GM12892 (cell line): ENCODE measurements at regions not wholly inside any gene's neighbourhood (a gene's known extent, or its start where the extent isn't known, plus 50 kb on each side); places are given as distances from the start of the nearest gene placed in this dataset.

ENCODE experiments used
- DNase-seq: peaks from one replicate; pipeline ENCODE4 v3.0.0; 2011; ENCODE audit not compliant: insufficient read length
- FAIRE-seq: peaks from 2 replicates; lab custom pipeline; 2011; peaks lifted over from hg19 to GRCh38; lab: Jason Lieb, UNC
- POLR2A ChIP-seq: IDR thresholded peaks from 2 replicates; pipeline ENCODE4 v1.6.1; 2011; ENCODE audit warnings: low read depth, low read length, control low read depth
- POLR2AphosphoS5 ChIP-seq: IDR thresholded peaks from 2 replicates; pipeline ENCODE4 v1.6.1; 2011; ENCODE audit warnings: low read depth, low read length, control low read depth
- TAF1 ChIP-seq: IDR thresholded peaks from 2 replicates; pipeline ENCODE4 v1.6.1; 2011; ENCODE audit warnings: low read depth, mild to moderate bottlenecking, control low read depth, low read length, borderline replicate concordance

DNA sequence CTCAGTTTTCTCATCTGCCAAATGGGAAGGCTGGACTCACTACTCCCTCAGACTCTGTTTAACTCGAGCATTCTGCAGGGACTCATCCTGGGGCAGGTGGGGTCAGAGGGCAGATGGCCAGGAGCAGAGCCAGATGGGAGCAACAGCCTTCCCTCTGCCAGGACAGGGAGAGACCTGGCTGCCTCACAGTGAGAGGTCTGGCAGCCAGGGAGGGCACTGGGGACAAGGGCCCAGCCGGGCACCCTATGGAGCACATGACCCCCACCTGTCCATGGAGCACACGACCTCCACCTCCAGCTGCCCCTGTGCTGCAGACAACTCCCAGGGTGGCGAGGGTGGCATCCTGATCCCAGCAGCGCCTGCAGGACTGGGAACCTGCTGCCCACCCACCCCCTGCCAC, 67.4 kb downstream of the IGLL1 start:
- TF ChIP-seq TAF1 (no peak), POLR2A (no peak), POLR2AphosphoS5 (no peak)
- no peak for DNase-seq
- FAIRE-seq: no peak

DNA sequence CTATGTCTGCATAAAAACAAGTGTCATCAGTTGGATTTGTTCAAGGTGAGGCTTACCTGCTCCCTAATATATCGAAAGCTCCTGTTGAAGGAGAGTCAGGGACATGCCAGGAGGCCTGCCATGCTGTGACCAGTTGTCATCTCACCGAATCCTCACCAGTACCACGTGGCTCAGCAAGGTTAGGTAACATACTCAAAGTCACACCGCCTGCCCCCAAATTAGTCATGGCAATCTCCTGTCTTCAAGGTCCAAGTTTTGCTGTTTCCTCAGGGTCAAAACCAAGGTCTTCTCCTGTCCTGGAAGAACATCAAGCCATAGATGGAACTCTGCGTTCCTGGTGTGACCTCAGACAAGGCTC, 67.8 kb downstream of the IGLL1 start:
- FAIRE-seq (no peak), DNase-seq (no peak)
- TF ChIP-seq POLR2A (no peak), POLR2AphosphoS5 (no peak), TAF1 (no peak)

DNA sequence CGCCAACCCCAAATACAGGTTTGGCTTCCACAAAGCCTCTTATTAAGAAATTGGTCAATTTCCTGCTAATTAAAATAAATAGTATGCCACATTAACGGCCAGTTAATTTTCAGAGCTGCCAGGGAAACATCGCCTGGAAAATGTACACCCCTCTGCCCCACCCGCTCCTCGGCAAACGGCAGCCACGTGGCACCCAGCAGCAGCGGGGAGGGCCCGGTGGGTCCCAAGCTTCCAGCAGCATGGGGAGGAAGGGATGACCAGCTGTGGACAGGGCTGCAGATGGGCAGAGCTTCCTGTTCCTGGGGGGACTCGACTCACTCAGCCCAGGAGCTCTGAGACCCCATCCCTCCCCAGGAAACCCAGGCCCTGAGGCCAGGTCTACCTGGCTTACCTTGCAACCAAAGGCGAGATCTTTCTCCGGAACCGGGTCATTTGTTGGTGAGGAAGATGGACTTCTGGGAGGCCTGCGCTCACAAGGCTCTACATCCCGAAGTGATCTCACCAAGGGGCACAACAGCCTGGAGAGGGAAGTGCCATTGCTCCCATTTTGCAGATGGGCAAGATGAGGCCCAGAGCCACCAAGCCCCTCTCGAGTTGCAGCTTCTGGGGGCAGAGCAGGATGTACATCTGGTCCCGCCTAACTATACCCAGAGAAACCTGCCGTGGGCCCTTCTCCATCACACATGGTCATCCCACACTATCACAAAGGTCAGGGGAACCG, 68.3 kb downstream of the IGLL1 start:
- no peak for FAIRE-seq
- TF ChIP-seq POLR2AphosphoS5: no peak
- no peak for TF ChIP-seq TAF1
- no peak for TF ChIP-seq POLR2A
- DNase-seq: no peak

DNA sequence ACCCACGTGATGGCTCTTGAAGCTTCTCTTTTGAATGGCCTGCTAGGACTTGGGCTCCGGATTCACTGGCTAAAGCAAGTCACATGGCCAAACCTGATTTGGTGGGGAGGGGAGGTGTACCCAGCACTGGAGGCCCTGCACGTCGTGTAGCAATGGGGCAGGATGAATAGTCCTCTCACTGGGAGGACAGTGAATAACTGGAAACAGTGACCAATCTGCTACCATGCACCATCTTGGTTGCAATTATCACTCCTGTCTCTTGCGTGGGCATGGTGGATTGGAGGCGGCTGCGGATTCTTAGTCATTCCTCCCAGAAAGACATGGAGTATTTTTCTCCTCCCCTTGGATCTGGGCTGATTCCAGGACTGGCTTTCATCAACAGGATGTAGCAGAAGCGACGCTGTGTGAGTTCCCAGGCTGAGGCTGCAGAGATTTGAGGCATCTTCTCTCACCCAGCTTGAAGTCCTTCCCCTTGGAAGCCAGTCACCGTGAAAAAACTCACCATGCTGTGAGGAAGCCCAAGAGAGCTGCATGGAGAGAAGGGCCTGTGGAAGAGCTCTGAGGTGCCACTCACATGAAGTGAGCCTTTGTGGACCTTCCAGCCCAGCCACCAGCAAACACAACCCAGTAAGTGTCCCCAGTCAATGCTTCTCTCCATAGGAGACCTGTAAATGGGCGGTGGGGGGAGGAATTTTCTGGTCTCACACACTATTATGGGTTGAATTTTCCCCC, 70.4 kb downstream of the IGLL1 start:
- no peak for FAIRE-seq
- TF ChIP-seq POLR2AphosphoS5: no peak
- no peak for TF ChIP-seq POLR2A
- no peak for TF ChIP-seq TAF1
- DNase-seq: no peak

DNA sequence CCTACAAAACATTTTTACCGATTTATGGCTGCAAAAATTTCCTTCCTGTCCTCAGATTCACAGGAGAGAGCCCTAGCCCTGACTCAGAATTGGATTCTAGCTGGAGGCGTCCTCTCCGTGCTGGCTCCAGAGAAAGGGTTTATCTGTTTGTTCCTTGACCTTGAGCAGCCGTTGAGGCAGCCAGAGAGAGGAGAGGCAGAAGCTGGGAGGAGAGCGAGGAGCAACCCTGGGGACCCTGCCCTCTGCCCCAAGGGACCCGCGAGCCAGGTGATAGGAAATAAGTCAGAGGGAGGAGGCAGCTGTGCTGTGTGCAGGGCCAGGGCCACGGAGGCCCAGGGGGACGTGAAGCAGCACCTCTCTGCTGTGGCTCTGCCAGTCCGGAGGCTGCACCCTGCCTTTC, 75.6 kb downstream of the IGLL1 start:
- FAIRE-seq (no peak), DNase-seq (no peak)
- TF ChIP-seq TAF1: no peak
- TF ChIP-seq POLR2AphosphoS5: no peak
- TF ChIP-seq POLR2A: no peak

GRCh38 chr22:23503736-23504440, 76.2 kb downstream of the IGLL1 start:
- no peak for TF ChIP-seq TAF1
- no peak for TF ChIP-seq POLR2A
- no peak for TF ChIP-seq POLR2AphosphoS5
- no peak for DNase-seq
- no peak for FAIRE-seq

DNA sequence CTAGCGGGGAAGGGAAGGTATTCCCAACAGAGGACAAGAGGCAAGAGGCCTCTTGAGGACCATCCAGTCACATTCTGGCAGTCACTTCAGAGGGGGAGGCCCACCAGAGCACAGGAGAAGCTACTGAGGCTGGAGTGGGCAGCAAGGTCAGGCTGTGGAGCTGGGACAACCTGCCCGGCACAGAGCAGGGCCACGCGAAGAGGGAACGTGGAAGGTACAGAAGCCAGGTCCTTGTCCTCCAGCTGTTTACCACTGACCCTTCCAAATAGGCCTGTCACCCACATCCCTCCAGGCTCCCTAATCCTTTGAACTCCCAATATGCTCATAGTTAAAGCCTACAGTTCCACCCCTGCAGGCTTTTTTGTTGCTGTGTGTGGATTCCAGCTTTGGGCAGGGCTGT, 76.9 kb downstream of the IGLL1 start:
- FAIRE-seq: no peak

DNA sequence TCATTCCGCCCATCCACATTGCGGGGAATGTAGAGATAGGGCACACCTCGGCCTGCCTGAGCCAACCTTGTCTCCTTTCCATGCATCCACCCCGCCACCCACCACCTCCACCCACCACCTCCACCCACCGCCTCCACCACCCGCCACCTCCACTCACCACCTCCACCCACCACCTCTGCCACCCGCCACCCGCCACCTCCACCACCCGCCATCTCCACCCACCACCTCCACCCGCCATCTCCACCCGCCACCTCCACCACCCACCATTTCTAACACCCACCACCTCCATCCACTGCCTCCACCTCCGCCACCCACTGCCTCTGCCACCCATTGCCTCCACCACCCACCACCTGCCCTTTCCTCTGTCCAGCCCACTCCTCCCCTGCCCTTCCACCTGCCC, 78.4 kb downstream of the IGLL1 start:
- TF ChIP-seq TAF1 (no peak), POLR2A (no peak), POLR2AphosphoS5 (no peak)
- DNase-seq: no peak
- no peak for FAIRE-seq

More for the DNA sequence above, 76.9 kb downstream of the IGLL1 start:
- no peak for TF ChIP-seq TAF1
- no peak for TF ChIP-seq POLR2A
- TF ChIP-seq POLR2AphosphoS5: no peak
- no peak for DNase-seq

DNA sequence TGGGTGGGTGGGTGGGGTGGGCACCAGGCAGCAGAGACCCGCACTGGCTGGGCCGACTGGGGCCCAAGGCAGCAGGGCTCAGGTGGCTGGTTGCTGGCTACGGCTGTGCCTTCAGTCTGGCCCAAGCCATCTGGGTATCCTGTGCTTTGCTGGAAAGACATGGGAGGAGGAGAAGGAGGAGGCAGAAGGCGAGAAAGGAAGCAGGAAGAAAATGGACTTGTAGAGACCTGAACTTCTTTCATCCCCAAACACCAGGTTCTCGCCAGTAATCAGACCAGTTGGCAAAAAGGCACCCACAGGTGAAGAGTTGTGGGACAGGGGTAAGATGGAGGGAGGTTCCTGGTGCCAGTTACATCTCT, 78.8 kb downstream of the IGLL1 start:
- no peak for FAIRE-seq
- no peak for DNase-seq
- TF ChIP-seq POLR2A (no peak), TAF1 (no peak), POLR2AphosphoS5 (no peak)

DNA sequence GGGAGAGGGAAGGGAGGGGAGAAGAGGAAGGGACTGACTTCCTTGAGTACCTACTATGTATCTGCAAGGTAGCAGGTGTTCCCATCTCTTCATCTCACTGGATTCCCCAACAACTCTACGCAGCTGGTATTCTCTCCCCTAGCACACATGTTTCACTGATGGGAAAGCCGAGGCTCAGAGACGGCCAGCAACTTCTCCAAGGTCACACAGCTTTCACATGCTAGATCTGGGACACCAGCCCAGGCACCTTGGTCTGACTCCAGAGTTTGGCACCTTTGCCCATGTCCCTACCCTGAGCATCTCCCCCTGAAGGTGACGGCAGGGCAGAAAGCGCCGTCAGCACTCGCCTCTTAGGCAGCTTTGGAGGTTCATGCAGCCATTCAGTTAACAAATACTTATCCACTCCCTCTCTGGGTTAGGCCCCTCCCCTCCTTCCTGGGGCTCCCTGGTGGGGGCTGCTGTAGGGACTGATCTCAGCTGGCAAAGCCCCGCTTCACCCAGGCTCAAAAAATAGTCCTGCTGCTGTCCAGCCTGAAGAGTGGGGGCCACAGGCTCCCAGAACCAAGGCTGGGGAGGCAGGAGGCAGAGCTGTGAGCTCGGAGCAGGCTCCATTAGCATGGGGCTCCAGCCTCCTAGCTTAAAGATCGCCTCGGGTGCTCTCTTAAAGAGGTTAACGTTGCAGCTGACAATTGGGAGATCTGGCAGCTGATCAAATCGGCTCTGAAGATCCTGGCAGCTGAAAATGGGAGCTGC, 79.4 kb downstream of the IGLL1 start:
- no peak for FAIRE-seq
- no peak for TF ChIP-seq TAF1
- no peak for TF ChIP-seq POLR2A
- no peak for TF ChIP-seq POLR2AphosphoS5

DNA sequence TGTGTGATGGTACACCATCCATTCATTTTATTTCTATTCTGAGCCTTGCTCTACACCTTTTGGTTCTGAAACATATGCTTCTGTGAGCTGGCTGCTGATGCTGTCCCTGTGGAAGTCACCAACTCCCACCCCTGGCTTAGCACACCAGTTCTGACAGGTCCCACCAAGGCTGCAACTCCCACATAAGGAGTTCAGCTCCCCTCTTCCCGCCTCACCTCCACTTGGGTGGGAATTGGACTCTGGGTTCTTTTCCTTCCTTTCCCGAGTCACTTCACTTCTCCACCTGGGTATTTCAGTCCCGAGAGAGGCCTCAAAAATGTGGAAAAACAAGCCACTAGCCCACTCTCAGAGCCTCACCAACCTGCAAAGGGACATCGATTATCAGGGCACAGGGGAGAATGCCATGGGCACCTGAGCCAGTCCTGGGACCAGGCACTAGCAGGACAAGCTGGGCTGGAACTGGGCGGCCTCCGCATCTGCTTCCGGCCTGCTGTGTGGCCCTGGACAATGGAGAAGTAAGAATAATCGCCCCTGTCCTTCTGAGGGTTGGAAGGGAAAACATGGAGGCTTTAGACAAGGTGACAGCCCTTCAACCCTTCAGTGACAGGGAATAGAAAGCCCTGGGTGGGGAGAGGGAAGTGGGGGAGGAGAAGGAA, 80.1 kb downstream of the IGLL1 start:
- FAIRE-seq (no peak), DNase-seq (no peak)
- TF ChIP-seq POLR2A: no peak
- TF ChIP-seq POLR2AphosphoS5: no peak
- no peak for TF ChIP-seq TAF1

More for the DNA sequence above, 79.4 kb downstream of the IGLL1 start:
- DNase-seq: no peak
